HCT116 (cell line): ENCODE measurements at regions not wholly inside any gene's neighbourhood (a gene's known extent, or its start where the extent isn't known, plus 50 kb on each side); places are given as distances from the start of the nearest gene placed in this dataset.

Source experiments
- ATAC-seq: fragments of 200-7000 bp; cut with Tn5 transposase; 2 replicates; pipeline ENCODE4 v1.9.1; 2020; ENCODE audit warnings: mild to moderate bottlenecking, moderate library complexity
- BruUV-seq: library from RNA; stranded (reverse); fragments of 400-500 nt; replicated peaks from 2 replicates; lab custom pipeline; 2021; lab: Mats Ljungman, UMichigan
- CTCF ChIA-PET: fragments of 300-600 bp; sonication (Branson Sonifier 250); formaldehyde crosslinking; loops from one replicate; lab custom pipeline; 2021; ENCODE audit warnings: antibody characterized with exemption; lab: Charles Lee
- POLR2A ChIA-PET: fragments of 300-600, 350-600 bp; sonication (Branson Sonifier 250); formaldehyde crosslinking; loops from one replicate; lab custom pipeline; 2021; ENCODE audit warnings: antibody characterized with exemption; lab: Charles Lee
- RAD21 ChIA-PET, 2 experiments: fragments of 300-600 bp; sonication (Branson Sonifier 250); formaldehyde crosslinking; loops; one replicate each; lab custom pipeline; 2023; ENCODE audit warnings: low total read pairs in 2 of 2; ENCODE audit not compliant: uncharacterized antibody in 2 of 2, unreplicated experiment in 2 of 2, low non-redundant PET in 1 of 2; lab: Charles Lee
- DNase-seq: peaks from one replicate; pipeline ENCODE4 v3.0.0-alpha.2; 2010; ENCODE audit warnings: low read depth, low spot score
- H2AFZ ChIP-seq: fragments of 200-600 bp; shearing (Covaris generic), sonication (generic); 2 replicates; pipeline ENCODE4 v1.6.1; 2017; ENCODE audit warnings: low read depth, mixed run types, mixed read lengths, antibody characterized with exemption, low read length; ENCODE audit not compliant: poor library complexity, severe bottlenecking
- H3K27ac ChIP-seq: 2 replicates; pipeline ENCODE4 v1.5.1; 2012; ENCODE audit warnings: low read depth, low read length
- H3K27me3 ChIP-seq: fragments of 200-600 bp; sonication (generic); 2 replicates; pipeline ENCODE4 v1.6.1; 2016; ENCODE audit warnings: mixed run types, low read length, mixed read lengths; ENCODE audit not compliant: insufficient read depth
- H3K36me3 ChIP-seq, 2 experiments: fragments of 200-500 bp in 1 of 2; fragments of 200-600 bp in 1 of 2; sonication (Bioruptor generic) in 1 of 2; sonication (generic) in 1 of 2; 2 replicates each; pipeline versions ENCODE4 v1.5.1 to v1.6.1; 2014 to 2016; ENCODE audit warnings: low read length in 2 of 2, inconsistent platforms in 1 of 2, mixed read lengths in 1 of 2, mixed run types in 1 of 2; ENCODE audit not compliant: insufficient read depth in 2 of 2, control insufficient read depth in 1 of 2
- H3K4me1 ChIP-seq, 2 experiments: fragments of 200-600 bp in 1 of 2; sonication (generic) in 1 of 2; 2 replicates each; pipeline versions ENCODE4 v1.5.1 to v1.6.1; 2012 to 2017; ENCODE audit warnings: low read length in 2 of 2, inconsistent platforms in 1 of 2, mild to moderate bottlenecking in 1 of 2, mixed read lengths in 1 of 2, mixed run types in 1 of 2, moderate library complexity in 1 of 2; ENCODE audit not compliant: insufficient read depth in 2 of 2, control insufficient read depth in 1 of 2
- H3K4me2 ChIP-seq: fragments of 200-600 bp; sonication (generic); 2 replicates; pipeline ENCODE4 v1.6.1; 2017; ENCODE audit warnings: mixed run types, low read length, mixed read lengths
- H3K4me3 ChIP-seq, 2 experiments: fragments of 200-600 bp in 1 of 2; sonication (generic) in 1 of 2; replicated peaks in 1 of 2; 2 replicates each; pipeline ENCODE4 v1.5.1; 2011 to 2016; ENCODE audit warnings: low read length in 2 of 2, control low read depth in 1 of 2, low read depth in 1 of 2, mild to moderate bottlenecking in 1 of 2, mixed read lengths in 1 of 2, mixed run types in 1 of 2
- H3K79me2 ChIP-seq: fragments of 200-600 bp; sonication (generic); 2 replicates; pipeline ENCODE4 v1.6.1; 2017; ENCODE audit warnings: mild to moderate bottlenecking, mixed run types, low read length, moderate library complexity, mixed read lengths; ENCODE audit not compliant: insufficient read depth
- H3K9ac ChIP-seq: fragments of 200-600 bp; sonication (generic); 2 replicates; pipeline ENCODE4 v1.6.1; 2016; ENCODE audit warnings: low read length, mixed read lengths
- H3K9me2 ChIP-seq: fragments of 200-600 bp; sonication (generic), shearing (Covaris generic); 2 replicates; pipeline ENCODE4 v1.6.1; 2017; ENCODE audit warnings: mixed run types, mild to moderate bottlenecking, moderate library complexity; ENCODE audit not compliant: insufficient read depth
- H3K9me3 ChIP-seq, 2 experiments: fragments of 200-500 bp in 1 of 2; fragments of 200-600 bp in 1 of 2; sonication (Bioruptor generic) in 1 of 2; sonication (generic) in 1 of 2; 2 replicates each; pipeline ENCODE4 v1.6.1; 2014 to 2017; ENCODE audit warnings: low read length in 2 of 2, mixed read lengths in 2 of 2, inconsistent platforms in 1 of 2, low read depth in 1 of 2, mild to moderate bottlenecking in 1 of 2, mixed run types in 1 of 2, moderate library complexity in 1 of 2; ENCODE audit not compliant: control insufficient read depth in 1 of 2, insufficient read depth in 1 of 2
- H4K20me1 ChIP-seq: fragments of 200-600 bp; sonication (generic), shearing (Covaris generic); 2 replicates; pipeline ENCODE4 v1.6.1; 2017; ENCODE audit warnings: mixed run types, mild to moderate bottlenecking, moderate library complexity; ENCODE audit not compliant: insufficient read depth
- ATF3 ChIP-seq: IDR thresholded peaks from 2 replicates; pipeline ENCODE4 v1.6.1; 2012
- CEBPB ChIP-seq: IDR thresholded peaks from 2 replicates; pipeline ENCODE4 v1.6.1; 2012; ENCODE audit warnings: low read depth
- CTCF ChIP-seq, 3 experiments: fragments of 200-600 bp in 1 of 3; sonication (generic) in 1 of 3; IDR thresholded peaks in 2 of 3; conservative IDR thresholded peaks in 1 of 3; 2 replicates each; pipeline ENCODE4 v1.5.1; 2012 to 2017; ENCODE audit warnings: low read depth in 2 of 3, low read length in 2 of 3, antibody characterized with exemption in 1 of 3, borderline replicate concordance in 1 of 3, control low read depth in 1 of 3, mild to moderate bottlenecking in 1 of 3, mixed read lengths in 1 of 3, mixed run types in 1 of 3, moderate library complexity in 1 of 3; ENCODE audit not compliant: insufficient read depth in 1 of 3
- ELF1 ChIP-seq: IDR thresholded peaks from 2 replicates; pipeline ENCODE4 v1.6.1; 2012; ENCODE audit warnings: low read depth, borderline replicate concordance
- EZH2phosphoT487 ChIP-seq: fragments of 200-600 bp; IDR thresholded peaks from 2 replicates; pipeline ENCODE4 v1.6.1; 2018; ENCODE audit warnings: antibody characterized with exemption, borderline replicate concordance
- JUND ChIP-seq: IDR thresholded peaks from 2 replicates; pipeline ENCODE4 v1.6.1; 2012
- RAD21 ChIP-seq: IDR thresholded peaks from 2 replicates; pipeline ENCODE4 v1.6.1; 2012; ENCODE audit warnings: low read depth, mild to moderate bottlenecking
- SIN3A ChIP-seq: IDR thresholded peaks from 2 replicates; pipeline ENCODE4 v1.6.1; 2012; ENCODE audit warnings: low read depth
- SRF ChIP-seq: IDR thresholded peaks from 2 replicates; pipeline ENCODE4 v1.6.1; 2012; ENCODE audit warnings: low read depth
- TCF7L2 ChIP-seq: IDR thresholded peaks from 2 replicates; pipeline ENCODE4 v1.7.0; 2011; ENCODE audit warnings: borderline replicate concordance, inconsistent platforms; ENCODE audit not compliant: insufficient read depth, insufficient read length; ENCODE audit errors: extremely low read depth
- YY1 ChIP-seq: IDR thresholded peaks from 2 replicates; pipeline ENCODE4 v1.6.1; 2011; ENCODE audit warnings: low read length, low read depth, moderate library complexity, mild to moderate bottlenecking; ENCODE audit not compliant: insufficient replicate concordance; ENCODE audit errors: extremely low read depth
- ZBTB33 ChIP-seq: IDR thresholded peaks from 2 replicates; pipeline ENCODE4 v1.6.1; 2011; ENCODE audit warnings: mild to moderate bottlenecking, low read length, moderate library complexity; ENCODE audit not compliant: insufficient replicate concordance; ENCODE audit errors: extremely low read depth
- intact Hi-C: fragments of 100-400 bp; cut with micrococcal nuclease; formaldehyde crosslinking; loops from 2 replicates; pipeline ENCODE4 v1.10.0; 2022

- BruUV-seq: no TSS peak
- ChIA-PET CTCF (no interaction called here), POLR2A (no interaction called here)
Observed at GRCh38 chr4:123298261-123298660, 98.3 kb upstream of the SPRY1 start.

More at GRCh38 chr4:123298261-123298660, 98.3 kb upstream of the SPRY1 start:
- RAD21 ChIA-PET: no interaction called here
- H3K36me3 ChIP-seq: no peaks in the 10 kb centered on the region
- H2AFZ ChIP-seq: no peak overlapping the region
- H4K20me1 ChIP-seq: no peaks in the 10 kb centered on the region
- H3K9ac ChIP-seq: no peak overlapping the region
- ATAC-seq (no peak), DNase-seq (no peak)
- H3K4me2 ChIP-seq: no peak overlapping the region
- no peak overlapping the region for H3K27ac ChIP-seq
- no peak for TF ChIP-seq YY1
- TF ChIP-seq EZH2phosphoT487: no peak
- TF ChIP-seq ZBTB33: no peak
- TF ChIP-seq SIN3A: no peak
- TF ChIP-seq TCF7L2: no peak
- TF ChIP-seq CTCF (IDR thresholded peaks at IDR 0.05 in 2 of 3, conservative IDR thresholded peaks at IDR 0.05 in 1 of 3; ENCODE audit: borderline replicate concordance in 1 of 3, insufficient read depth in 1 of 3, low read depth in 2 of 3, low read length in 2 of 3): no peak
- TF ChIP-seq RAD21: no peak
- TF ChIP-seq CEBPB: no peak
- TF ChIP-seq ELF1: no peak
- no peak for TF ChIP-seq ATF3
- TF ChIP-seq JUND: no peak
- TF ChIP-seq SRF: no peak
- H3K79me2 ChIP-seq: no peaks in the 10 kb centered on the region
- H3K4me1 ChIP-seq: no peaks in the 10 kb centered on the region
- intact Hi-C loops: no loop called here
- H3K27me3 ChIP-seq: no peaks in the 10 kb centered on the region
- H3K9me3 ChIP-seq: no peaks in the 10 kb centered on the region
- no peak overlapping the region for H3K4me3 ChIP-seq
- H3K9me2 ChIP-seq: no peaks in the 10 kb centered on the region
